Epithelial cell of esophagus (primary cell): ENCODE measurements at regions not wholly inside any gene's neighbourhood (a gene's known extent, or its start where the extent isn't known, plus 50 kb on each side); places are given as distances from the start of the nearest gene placed in this dataset.
A peak's percentile ranks its signal among the peaks of the same experiment; 100 is the strongest.

Experiments
- DNase-seq: peaks from one replicate; pipeline ENCODE4 v3.0.0; 2010; ENCODE audit warnings: low read depth
- H3K4me3 ChIP-seq: 2 replicates; pipeline ENCODE4 v1.5.1; 2011; ENCODE audit warnings: mild to moderate bottlenecking, low read length, control low read depth
- CTCF ChIP-seq: IDR thresholded peaks from 2 replicates; pipeline ENCODE4 v1.5.1; 2011; ENCODE audit warnings: low read depth, mild to moderate bottlenecking, low read length, control low read depth, inconsistent platforms; ENCODE audit not compliant: insufficient read depth; ENCODE audit errors: missing control alignments

DNA sequence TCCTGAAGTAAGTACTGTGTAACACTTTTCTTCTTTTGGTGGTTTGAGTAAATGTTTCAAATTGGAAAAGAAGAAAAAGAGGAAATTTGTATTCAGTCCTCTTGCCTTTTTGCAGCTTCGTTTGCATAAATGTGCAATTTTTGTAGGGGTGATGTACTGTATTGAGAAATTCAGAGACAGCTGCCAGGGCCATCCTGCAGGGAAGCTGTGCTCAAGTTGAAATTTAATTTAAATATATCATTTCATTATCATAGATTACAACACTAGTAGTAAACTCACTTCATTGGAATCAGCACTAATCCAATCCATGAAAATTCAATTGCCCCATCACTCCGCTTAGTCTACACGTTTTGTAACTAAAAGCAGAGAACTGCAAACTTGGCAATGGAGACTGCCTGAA lies 415.4 kb downstream of the DNAJB9 start:
- TF ChIP-seq CTCF: no peak
- no peak for DNase-seq
- no peak overlapping the region for H3K4me3 ChIP-seq

DNA sequence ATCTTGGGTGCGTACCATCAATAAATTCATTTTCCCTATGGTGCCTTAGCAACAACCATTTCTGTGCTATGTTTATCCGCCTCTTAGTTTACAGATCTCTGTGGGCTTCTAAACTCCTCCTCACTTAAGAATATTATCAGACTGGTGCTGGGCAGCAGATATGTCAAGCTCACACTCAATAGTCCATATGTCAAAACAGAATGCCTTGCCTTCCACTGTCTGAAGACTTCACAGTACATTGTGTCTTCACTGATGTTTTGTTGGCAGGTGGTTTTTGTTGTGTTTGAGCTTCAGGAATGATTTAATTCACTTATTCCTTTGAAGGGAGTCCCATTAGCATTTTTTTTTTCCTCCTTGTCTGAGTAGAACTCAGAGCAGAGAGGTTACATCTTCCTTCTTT lies 419.6 kb downstream of the DNAJB9 start:
- H3K4me3 ChIP-seq: no peak overlapping the region
- DNase-seq: no peak
- no peak for TF ChIP-seq CTCF

- H3K4me3 ChIP-seq: no peak overlapping the region
- no peak for DNase-seq
- no peak for TF ChIP-seq CTCF
Measured at GRCh38 chr7:108997480-108997879, 427.8 kb downstream of the DNAJB9 start.

GRCh38 chr7:109003742-109004141 lies 434.1 kb downstream of the DNAJB9 start:
- no peak for TF ChIP-seq CTCF
- no peak overlapping the region for H3K4me3 ChIP-seq
- peak; percentile 52 for DNase-seq

- no peak overlapping the region for H3K4me3 ChIP-seq
- no peak for TF ChIP-seq CTCF
- peak; percentile 11 for DNase-seq
Measured at GRCh38 chr7:109009636-109010035, 440.0 kb downstream of the DNAJB9 start.

DNA sequence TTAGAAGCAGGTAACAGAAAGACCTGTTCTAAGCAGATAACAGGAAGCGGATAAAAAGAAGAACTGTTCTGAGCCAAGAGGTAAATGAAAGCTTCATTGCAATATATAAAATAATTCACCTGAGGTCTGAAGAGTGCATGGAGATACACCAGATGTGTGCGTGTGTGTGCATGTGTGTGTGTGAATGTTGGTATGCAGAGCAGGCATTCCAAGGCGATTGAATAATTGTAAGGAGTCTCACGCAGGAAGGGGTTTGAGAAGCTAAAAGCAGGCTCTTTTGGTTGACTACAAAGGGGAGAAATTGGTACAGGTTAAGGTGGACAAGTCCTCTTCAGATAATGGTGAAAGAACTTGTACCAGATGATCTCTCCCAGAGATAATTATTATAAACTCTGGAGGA lies 450.6 kb downstream of the DNAJB9 start:
- no peak for DNase-seq
- no peak for TF ChIP-seq CTCF
- no peak overlapping the region for H3K4me3 ChIP-seq

GRCh38 chr7:109021390-109021789 lies 451.7 kb downstream of the DNAJB9 start:
- H3K4me3 ChIP-seq: no peak overlapping the region
- no peak for DNase-seq
- no peak for TF ChIP-seq CTCF
